GM12892 (cell line): ENCODE measurements at regions not wholly inside any gene's neighbourhood (a gene's known extent, or its start where the extent isn't known, plus 50 kb on each side); places are given as distances from the start of the nearest gene placed in this dataset.

ENCODE experiments used
- POLR2A ChIP-seq: IDR thresholded peaks from 2 replicates; pipeline ENCODE4 v1.6.1; 2011; ENCODE audit warnings: low read depth, low read length, control low read depth
- POLR2AphosphoS5 ChIP-seq: IDR thresholded peaks from 2 replicates; pipeline ENCODE4 v1.6.1; 2011; ENCODE audit warnings: low read depth, low read length, control low read depth

DNA sequence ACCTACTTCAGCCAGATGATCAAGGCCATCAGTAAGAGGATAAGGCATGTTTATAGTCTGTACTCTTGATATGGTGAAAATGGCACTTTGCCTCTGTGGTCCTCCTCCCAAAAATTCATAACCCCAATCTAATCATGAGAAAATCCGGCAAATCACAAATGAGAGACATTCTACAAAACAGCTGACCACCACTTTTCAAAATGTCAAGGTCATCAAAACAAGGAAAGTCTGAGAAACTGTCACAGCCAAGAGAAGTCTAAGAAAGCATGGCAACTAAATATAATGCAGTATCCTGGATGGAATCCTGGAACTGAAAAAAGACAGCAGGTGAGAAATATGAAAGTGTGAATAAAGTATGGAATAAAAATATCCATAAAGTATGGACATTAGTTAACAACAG lies 226.6 kb upstream of the INTU start:
- TF ChIP-seq POLR2A (no peak), POLR2AphosphoS5 (no peak)
